ENCODE measurements at regions not wholly inside any gene's neighbourhood (a gene's known extent, or its start where the extent isn't known, plus 50 kb on each side); places are given as distances from the start of the nearest gene placed in this dataset.

DNA sequence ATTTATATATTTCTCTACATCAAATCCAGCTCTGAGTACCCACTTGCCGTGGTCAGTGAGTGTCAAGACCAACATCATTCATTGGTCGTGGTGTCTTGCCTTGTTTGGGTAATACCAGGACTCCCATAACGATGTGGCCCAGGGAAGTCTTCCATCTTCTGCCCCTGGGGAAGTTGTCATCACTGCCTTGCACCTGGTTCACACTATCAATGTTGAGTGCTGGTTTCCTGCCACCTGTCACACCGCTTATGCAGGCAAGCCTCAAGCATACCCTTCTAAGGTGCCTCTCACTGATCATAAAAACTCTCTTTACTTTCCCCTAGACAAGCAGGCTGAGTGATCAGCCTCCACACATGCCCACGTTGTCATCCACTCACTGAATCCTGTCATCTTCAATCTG is 382.4 kb downstream of the KCTD12 start:
- no peak overlapping the region for H3K27ac ChIP-seq
- H3K27me3 ChIP-seq, result no peaks in the 10 kb centered on the region
- 45 to 54% methylated on average over 5 of the region's 5 CpGs for WGBS, 2 donors
- no peak for DNase-seq
- intact Hi-C loops (cut with DNase I), result no loop called here
- TF ChIP-seq POLR2A (IDR thresholded peaks at IDR 0.05), result no peak
- TF ChIP-seq, protein P1, sequence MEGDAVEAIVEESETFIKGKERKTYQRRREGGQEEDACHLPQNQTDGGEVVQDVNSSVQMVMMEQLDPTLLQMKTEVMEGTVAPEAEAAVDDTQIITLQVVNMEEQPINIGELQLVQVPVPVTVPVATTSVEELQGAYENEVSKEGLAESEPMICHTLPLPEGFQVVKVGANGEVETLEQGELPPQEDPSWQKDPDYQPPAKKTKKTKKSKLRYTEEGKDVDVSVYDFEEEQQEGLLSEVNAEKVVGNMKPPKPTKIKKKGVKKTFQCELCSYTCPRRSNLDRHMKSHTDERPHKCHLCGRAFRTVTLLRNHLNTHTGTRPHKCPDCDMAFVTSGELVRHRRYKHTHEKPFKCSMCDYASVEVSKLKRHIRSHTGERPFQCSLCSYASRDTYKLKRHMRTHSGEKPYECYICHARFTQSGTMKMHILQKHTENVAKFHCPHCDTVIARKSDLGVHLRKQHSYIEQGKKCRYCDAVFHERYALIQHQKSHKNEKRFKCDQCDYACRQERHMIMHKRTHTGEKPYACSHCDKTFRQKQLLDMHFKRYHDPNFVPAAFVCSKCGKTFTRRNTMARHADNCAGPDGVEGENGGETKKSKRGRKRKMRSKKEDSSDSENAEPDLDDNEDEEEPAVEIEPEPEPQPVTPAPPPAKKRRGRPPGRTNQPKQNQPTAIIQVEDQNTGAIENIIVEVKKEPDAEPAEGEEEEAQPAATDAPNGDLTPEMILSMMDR (IDR thresholded peaks at IDR 0.05), result no peak
- H3K9me3 ChIP-seq, result no peaks in the 10 kb centered on the region
- H3K4me1 ChIP-seq, result no peaks in the 10 kb centered on the region
- ATAC-seq, result no peak
- no peaks in the 10 kb centered on the region for H3K36me3 ChIP-seq (replicated peaks in 1 of 2; ENCODE audit: insufficient read depth in 1 of 2, low read depth in 2 of 2)
- H3K4me3 ChIP-seq, result no peak overlapping the region

DNA sequence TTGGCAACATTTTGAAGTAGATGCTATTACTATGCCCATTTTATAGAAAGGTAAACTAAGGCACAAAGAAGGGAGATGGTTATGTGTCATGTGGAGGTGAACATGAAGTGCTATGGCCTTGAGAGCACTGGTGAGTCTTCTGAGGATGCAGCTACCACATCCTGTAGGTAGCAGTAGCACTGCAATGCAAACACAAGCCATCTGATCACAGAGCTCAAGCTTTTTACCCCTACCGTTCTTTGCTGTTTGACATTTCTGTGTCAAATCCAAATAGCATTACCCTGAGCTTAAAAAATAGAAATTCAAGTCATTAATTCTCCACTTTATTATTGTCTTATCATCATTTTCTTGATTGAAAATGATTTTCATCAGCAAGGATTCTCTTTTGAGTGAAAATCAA is 382.9 kb downstream of the KCTD12 start:
- Histone ChIP-seq H3K27me3 (no peaks in the 10 kb centered on the region), H3K4me3 (no peak overlapping the region), H3K36me3 (replicated peaks in 1 of 2; ENCODE audit: insufficient read depth in 1 of 2, low read depth in 2 of 2) (no peaks in the 10 kb centered on the region), H3K27ac (no peak overlapping the region), H3K9me3 (no peaks in the 10 kb centered on the region), H3K4me1 (no peaks in the 10 kb centered on the region)
- intact Hi-C loops (cut with DNase I), result no loop called here
- DNase-seq (no peak), ATAC-seq (no peak)
- TF ChIP-seq, protein P1 (IDR thresholded peaks at IDR 0.05), result no peak
- TF ChIP-seq POLR2A (IDR thresholded peaks at IDR 0.05), result no peak
- 38 to 50% methylated on average over 1 of the region's 1 CpG for WGBS, 2 donors

DNA sequence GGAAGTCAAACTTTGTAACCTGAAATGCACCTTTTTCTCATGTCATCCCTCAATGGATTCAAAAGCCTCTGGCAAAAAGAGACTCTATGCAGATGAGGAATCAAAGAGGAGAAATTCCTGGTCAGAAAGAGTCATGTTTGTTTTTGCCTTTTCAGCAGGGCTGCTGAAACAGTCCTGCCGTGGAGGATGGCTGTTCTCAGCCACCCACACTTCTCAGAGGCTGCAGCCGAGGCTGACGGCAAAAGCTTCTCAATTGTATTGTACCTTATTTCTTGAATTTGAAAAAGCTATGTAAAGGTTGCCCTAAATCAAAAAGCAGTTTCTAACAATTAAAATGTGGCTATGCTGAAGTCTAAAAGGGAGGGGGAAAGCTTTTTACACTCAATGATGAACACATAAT is 385.3 kb downstream of the KCTD12 start:
- DNase-seq, result no peak
- no peak overlapping the region for H3K27ac ChIP-seq
- 23 to 41% methylated on average over 3 of the region's 3 CpGs for WGBS, 2 donors
- H3K36me3 ChIP-seq (replicated peaks in 1 of 2; ENCODE audit: insufficient read depth in 1 of 2, low read depth in 2 of 2), result no peaks in the 10 kb centered on the region
- ATAC-seq, result no peak
- H3K4me1 ChIP-seq, result no peaks in the 10 kb centered on the region
- no peak for TF ChIP-seq POLR2A (IDR thresholded peaks at IDR 0.05)
- TF ChIP-seq, protein P1 (IDR thresholded peaks at IDR 0.05), result no peak
- no peaks in the 10 kb centered on the region for H3K9me3 ChIP-seq
- intact Hi-C loops (cut with DNase I), result no loop called here
- H3K27me3 ChIP-seq, result no peaks in the 10 kb centered on the region
- H3K4me3 ChIP-seq, result no peak overlapping the region

DNA sequence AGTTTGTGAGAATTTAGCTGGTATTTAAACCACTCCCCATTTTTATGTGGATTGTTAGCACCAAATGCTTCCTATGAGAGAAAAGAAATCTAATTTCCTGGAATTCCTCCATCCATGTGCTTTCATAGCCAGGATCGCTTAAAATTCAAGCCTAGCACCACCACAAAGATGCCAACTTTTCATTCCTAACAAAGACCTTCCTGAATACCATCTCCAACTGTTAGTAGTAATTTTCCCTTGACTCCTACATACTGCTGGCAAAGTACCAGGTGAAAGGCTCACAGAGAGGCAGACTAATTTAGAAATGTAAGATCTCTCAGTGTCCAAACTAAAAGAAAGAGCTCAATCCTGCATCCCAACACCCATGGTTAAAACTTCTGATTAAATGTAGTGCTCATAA is 386.3 kb downstream of the KCTD12 start:
- no peak for ATAC-seq
- H3K27me3 ChIP-seq, result no peaks in the 10 kb centered on the region
- TF ChIP-seq, protein P1 (IDR thresholded peaks at IDR 0.05), result no peak
- TF ChIP-seq POLR2A (IDR thresholded peaks at IDR 0.05), result no peak
- no peaks in the 10 kb centered on the region for H3K36me3 ChIP-seq (replicated peaks in 1 of 2; ENCODE audit: insufficient read depth in 1 of 2, low read depth in 2 of 2)
- no peaks in the 10 kb centered on the region for H3K4me1 ChIP-seq
- intact Hi-C loops (cut with DNase I), result no loop called here
- DNase-seq, result no peak
- no peak overlapping the region for H3K27ac ChIP-seq
- H3K9me3 ChIP-seq, result no peaks in the 10 kb centered on the region
- WGBS, 2 donors, result 67 to 88% methylated on average over 1 of the region's 1 CpG
- H3K4me3 ChIP-seq, result no peak overlapping the region

DNA sequence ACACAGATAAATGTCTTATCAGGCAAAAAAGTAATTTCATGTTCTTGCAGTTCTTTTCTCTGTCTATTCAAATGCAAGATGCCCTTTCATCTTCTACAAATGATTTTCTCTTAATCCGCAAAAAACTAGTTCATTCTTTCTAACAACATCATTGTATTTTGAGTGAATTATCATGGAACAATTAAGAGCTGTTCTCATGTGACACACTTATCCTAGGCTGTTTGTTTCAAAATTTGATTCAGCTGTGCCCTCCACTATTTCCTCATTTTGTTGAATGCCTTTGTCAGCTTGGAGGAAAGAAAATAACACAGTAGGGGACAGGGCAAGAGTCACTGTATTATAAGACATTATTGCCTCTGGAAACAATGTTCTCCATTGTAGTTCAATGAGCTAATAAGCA is 396.9 kb downstream of the KCTD12 start:
- no peak for TF ChIP-seq POLR2A (IDR thresholded peaks at IDR 0.05)
- TF ChIP-seq, protein P1 (IDR thresholded peaks at IDR 0.05), result no peak
- no peak for ATAC-seq
- Histone ChIP-seq H3K4me1 (no peaks in the 10 kb centered on the region), H3K27me3 (no peaks in the 10 kb centered on the region), H3K36me3 (replicated peaks in 1 of 2; ENCODE audit: insufficient read depth in 1 of 2, low read depth in 2 of 2) (no peaks in the 10 kb centered on the region), H3K9me3 (no peaks in the 10 kb centered on the region), H3K27ac (no peak overlapping the region), H3K4me3 (no peak overlapping the region)
- intact Hi-C loops (cut with DNase I), result no loop called here
- DNase-seq, result no peak
- WGBS, 2 donors, result 76 to 80% methylated on average over 1 of the region's 1 CpG

Measured in body of pancreas (tissue), 4 donors.